Rectal smooth muscle tissue (tissue), 1 donor: ENCODE measurements at regions not wholly inside any gene's neighbourhood (a gene's known extent, or its start where the extent isn't known, plus 50 kb on each side); places are given as distances from the start of the nearest gene placed in this dataset.

ENCODE experiments used
- H3K27ac ChIP-seq: one replicate; pipeline ENCODE4 v1.7.0; 2013; ENCODE audit warnings: low read depth, low read length, inconsistent platforms
- H3K27me3 ChIP-seq: one replicate; pipeline ENCODE4 v1.7.0; 2013; ENCODE audit warnings: low read length; ENCODE audit not compliant: control insufficient read depth, insufficient read depth
- H3K36me3 ChIP-seq: one replicate; pipeline ENCODE4 v1.7.0; 2013; ENCODE audit warnings: low read length; ENCODE audit not compliant: control insufficient read depth, insufficient read depth
- H3K4me1 ChIP-seq: one replicate; pipeline ENCODE4 v1.7.0; 2013; ENCODE audit warnings: low read length; ENCODE audit not compliant: control insufficient read depth, insufficient read depth
- H3K4me3 ChIP-seq: one replicate; pipeline ENCODE4 v1.7.0; 2013; ENCODE audit warnings: low read length
- H3K9ac ChIP-seq: one replicate; pipeline ENCODE4 v1.7.0; 2013; ENCODE audit warnings: low read length

GRCh38 chr3:117995842-117996437 lies 1038.7 kb downstream of the IGSF11 start:
- Histone ChIP-seq H3K9ac (no peak overlapping the region), H3K4me1 (no peaks in the 10 kb centered on the region), H3K27ac (no peak overlapping the region), H3K27me3 (peaks cover 5% of the 10 kb centered on the region), H3K36me3 (no peaks in the 10 kb centered on the region), H3K4me3 (no peak overlapping the region)

GRCh38 chr3:117997201-117998049 lies 1037.2 kb downstream of the IGSF11 start:
- peaks cover 5% of the 10 kb centered on the region for H3K27me3 ChIP-seq
- H3K9ac ChIP-seq, result no peak overlapping the region
- no peaks in the 10 kb centered on the region for H3K36me3 ChIP-seq
- peak overlapping the region; percentile 71 for H3K4me3 ChIP-seq
- peak overlapping the region; percentile 12 for H3K27ac ChIP-seq
- H3K4me1 ChIP-seq, result no peaks in the 10 kb centered on the region

GRCh38 chr3:117998071-117998470 lies 1036.6 kb downstream of the IGSF11 start:
- Histone ChIP-seq H3K27ac (no peak overlapping the region), H3K36me3 (no peaks in the 10 kb centered on the region), H3K9ac (no peak overlapping the region), H3K27me3 (peaks cover 5% of the 10 kb centered on the region), H3K4me1 (no peaks in the 10 kb centered on the region), H3K4me3 (no peak overlapping the region)

- no peak overlapping the region for H3K9ac ChIP-seq
- no peak overlapping the region for H3K4me3 ChIP-seq
- peaks cover 5% of the 10 kb centered on the region for H3K27me3 ChIP-seq
- H3K27ac ChIP-seq, result no peak overlapping the region
- H3K4me1 ChIP-seq, result no peaks in the 10 kb centered on the region
- no peaks in the 10 kb centered on the region for H3K36me3 ChIP-seq
Measured at GRCh38 chr3:118000219-118000618, 1034.4 kb downstream of the IGSF11 start.

GRCh38 chr3:118001380-118001779 lies 1033.3 kb downstream of the IGSF11 start:
- Histone ChIP-seq H3K27me3 (peaks cover 5% of the 10 kb centered on the region), H3K9ac (no peak overlapping the region), H3K27ac (no peak overlapping the region), H3K4me3 (no peak overlapping the region), H3K36me3 (no peaks in the 10 kb centered on the region), H3K4me1 (no peaks in the 10 kb centered on the region)

- Histone ChIP-seq H3K27me3 (no peaks in the 10 kb centered on the region), H3K36me3 (no peaks in the 10 kb centered on the region), H3K27ac (no peak overlapping the region), H3K9ac (no peak overlapping the region), H3K4me3 (no peak overlapping the region), H3K4me1 (no peaks in the 10 kb centered on the region)
Measured at GRCh38 chr3:118011910-118012309, 1022.7 kb downstream of the IGSF11 start.

- Histone ChIP-seq H3K4me3 (no peak overlapping the region), H3K36me3 (no peaks in the 10 kb centered on the region), H3K9ac (no peak overlapping the region), H3K27me3 (no peaks in the 10 kb centered on the region), H3K4me1 (no peaks in the 10 kb centered on the region), H3K27ac (no peak overlapping the region)
Measured at GRCh38 chr3:118029049-118029448, 1005.6 kb downstream of the IGSF11 start.

GRCh38 chr3:118036215-118036614 lies 998.4 kb downstream of the IGSF11 start:
- no peak overlapping the region for H3K9ac ChIP-seq
- no peaks in the 10 kb centered on the region for H3K4me1 ChIP-seq
- H3K36me3 ChIP-seq, result no peaks in the 10 kb centered on the region
- no peaks in the 10 kb centered on the region for H3K27me3 ChIP-seq
- H3K27ac ChIP-seq, result no peak overlapping the region
- no peak overlapping the region for H3K4me3 ChIP-seq

GRCh38 chr3:118055381-118055780 lies 979.3 kb downstream of the IGSF11 start:
- no peak overlapping the region for H3K9ac ChIP-seq
- no peak overlapping the region for H3K4me3 ChIP-seq
- H3K27ac ChIP-seq, result no peak overlapping the region

GRCh38 chr3:118057086-118057485 lies 977.6 kb downstream of the IGSF11 start:
- H3K27ac ChIP-seq, result no peak overlapping the region
- no peaks in the 10 kb centered on the region for H3K36me3 ChIP-seq
- H3K4me3 ChIP-seq, result no peak overlapping the region
- H3K4me1 ChIP-seq, result no peaks in the 10 kb centered on the region
- no peak overlapping the region for H3K9ac ChIP-seq
- H3K27me3 ChIP-seq, result no peaks in the 10 kb centered on the region

More at GRCh38 chr3:118055381-118055780, 979.3 kb downstream of the IGSF11 start:
- H3K36me3 ChIP-seq, result no peaks in the 10 kb centered on the region
- H3K4me1 ChIP-seq, result no peaks in the 10 kb centered on the region
- no peaks in the 10 kb centered on the region for H3K27me3 ChIP-seq

GRCh38 chr3:118059096-118059495 lies 975.5 kb downstream of the IGSF11 start:
- no peaks in the 10 kb centered on the region for H3K4me1 ChIP-seq
- no peak overlapping the region for H3K27ac ChIP-seq
- no peaks in the 10 kb centered on the region for H3K36me3 ChIP-seq
- H3K4me3 ChIP-seq, result no peak overlapping the region
- no peaks in the 10 kb centered on the region for H3K27me3 ChIP-seq
- H3K9ac ChIP-seq, result no peak overlapping the region

GRCh38 chr3:118067439-118067838 lies 967.2 kb downstream of the IGSF11 start:
- Histone ChIP-seq H3K4me1 (no peaks in the 10 kb centered on the region), H3K27me3 (no peaks in the 10 kb centered on the region), H3K4me3 (no peak overlapping the region)

GRCh38 chr3:118075873-118076272 lies 958.8 kb downstream of the IGSF11 start:
- no peaks in the 10 kb centered on the region for H3K4me1 ChIP-seq
- H3K27me3 ChIP-seq, result no peaks in the 10 kb centered on the region
- H3K4me3 ChIP-seq, result no peak overlapping the region
- no peak overlapping the region for H3K27ac ChIP-seq
- H3K36me3 ChIP-seq, result no peaks in the 10 kb centered on the region
- no peak overlapping the region for H3K9ac ChIP-seq

More at GRCh38 chr3:118067439-118067838, 967.2 kb downstream of the IGSF11 start:
- no peaks in the 10 kb centered on the region for H3K36me3 ChIP-seq
- no peak overlapping the region for H3K27ac ChIP-seq
- no peak overlapping the region for H3K9ac ChIP-seq
